GM21526 (cell line): ENCODE measurements at regions not wholly inside any gene's neighbourhood (a gene's known extent, or its start where the extent isn't known, plus 50 kb on each side); places are given as distances from the start of the nearest gene placed in this dataset.

Experiments
- ATAC-seq: cut with Tn5 transposase; IDR thresholded peaks from one replicate; pipeline ENCODE4 v1.9.1; 2021; ENCODE audit warnings: moderate library complexity; ENCODE audit not compliant: unreplicated experiment, low FRiP score

- no peak for ATAC-seq
These were observed 1761.8 kb downstream of the SUCLG1 start for GRCh38 chr2:82697231-82697630.

GRCh38 chr2:82694431-82694830 lies 1764.6 kb downstream of the SUCLG1 start:
- ATAC-seq = no peak

GRCh38 chr2:82690757-82691411 lies 1768.2 kb downstream of the SUCLG1 start:
- no peak for ATAC-seq

GRCh38 chr2:82675186-82675585 lies 1783.9 kb downstream of the SUCLG1 start:
- ATAC-seq = no peak

DNA sequence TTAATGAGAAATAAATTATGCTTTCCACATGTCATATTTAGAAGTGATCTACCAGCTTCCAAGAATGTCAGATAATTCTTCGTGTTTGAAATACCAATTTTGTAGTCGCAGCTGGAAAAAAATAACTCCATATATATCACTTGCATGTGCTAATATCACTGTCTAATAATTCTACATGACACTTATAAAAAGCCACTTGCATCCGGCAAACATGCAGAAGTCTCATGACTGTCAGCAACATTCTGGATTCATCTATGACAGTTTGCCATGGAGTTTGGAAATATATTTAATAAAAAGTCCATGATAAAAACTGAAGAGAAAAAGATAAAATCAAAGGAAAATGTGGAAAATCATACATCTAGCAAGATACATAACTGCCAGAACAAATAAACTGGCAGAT lies 1784.4 kb downstream of the SUCLG1 start:
- no peak for ATAC-seq

GRCh38 chr2:82667491-82667890 lies 1791.6 kb downstream of the SUCLG1 start:
- no peak for ATAC-seq

GRCh38 chr2:82665691-82666090 lies 1793.4 kb downstream of the SUCLG1 start:
- no peak for ATAC-seq

- no peak for ATAC-seq
These were observed 1802.0 kb downstream of the SUCLG1 start for GRCh38 chr2:82657106-82657505.

DNA sequence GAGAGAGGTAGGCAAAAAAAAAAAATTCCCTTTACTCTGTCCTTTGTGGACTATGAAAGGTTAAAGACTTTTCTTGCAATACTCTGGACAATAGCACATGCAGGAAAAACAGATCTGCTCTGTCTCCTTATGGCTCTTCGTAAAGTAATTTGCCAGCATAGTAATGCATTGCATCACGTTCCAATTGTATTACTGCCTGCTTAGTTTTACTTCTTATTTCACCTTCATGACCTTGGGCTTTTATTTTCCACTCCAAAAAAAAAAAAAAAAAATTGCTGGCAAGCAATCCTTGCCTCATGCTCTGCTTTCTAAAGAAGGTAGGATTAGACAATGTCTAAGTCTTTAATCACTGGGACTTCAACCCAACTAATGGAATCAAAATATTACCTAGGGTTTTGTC lies 1802.7 kb downstream of the SUCLG1 start:
- ATAC-seq = no peak

DNA sequence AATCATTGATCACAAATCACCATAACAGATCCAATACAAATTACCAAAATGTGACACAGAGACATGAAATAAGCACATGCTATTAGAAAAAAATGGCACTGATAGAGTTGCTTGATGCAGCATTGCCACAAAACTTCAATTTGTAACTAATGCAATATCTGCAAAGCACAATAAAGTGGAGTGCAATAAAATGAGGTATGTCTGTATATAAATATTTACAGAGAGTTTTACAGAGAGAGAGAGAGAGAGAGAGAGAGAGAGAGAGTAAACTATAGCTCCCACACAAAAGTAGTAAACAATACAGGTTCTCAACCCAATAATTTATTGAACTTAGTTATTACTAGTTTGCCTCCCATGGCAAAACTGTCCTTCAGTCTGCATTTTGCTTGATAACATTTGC lies 1807.0 kb downstream of the SUCLG1 start:
- ATAC-seq = no peak

- ATAC-seq = no peak
These were observed 1809.0 kb downstream of the SUCLG1 start for GRCh38 chr2:82650038-82650437.

DNA sequence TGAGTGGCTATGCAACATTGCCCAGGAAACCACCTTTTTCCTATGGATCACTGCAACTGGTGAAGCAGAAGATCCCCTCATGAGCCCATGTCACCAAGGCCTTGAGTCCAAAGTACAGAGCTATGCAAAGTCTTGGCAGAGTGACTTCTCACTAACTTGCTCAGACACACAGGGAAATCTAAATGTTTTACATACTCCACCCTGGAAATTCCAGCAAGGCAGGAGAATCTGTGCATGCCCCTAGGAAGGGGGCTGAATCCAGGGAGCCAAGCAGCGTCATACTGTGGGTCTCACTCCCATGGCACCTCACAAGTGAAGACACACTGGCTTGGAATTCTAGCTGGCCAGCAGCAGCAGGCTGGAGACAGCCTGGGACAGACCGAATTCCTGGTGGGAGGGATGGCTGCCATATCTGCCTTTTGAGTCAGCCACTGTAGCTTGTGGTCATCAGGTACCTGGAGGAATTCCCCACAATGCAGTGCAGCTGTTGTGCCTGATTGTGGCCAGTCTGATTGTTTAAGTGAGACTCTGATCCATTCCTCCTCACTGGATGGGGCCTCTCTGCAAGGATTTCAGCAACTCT lies 1817.4 kb downstream of the SUCLG1 start:
- no peak for ATAC-seq

GRCh38 chr2:82636402-82637020 lies 1822.6 kb downstream of the SUCLG1 start:
- ATAC-seq = no peak

- ATAC-seq = no peak
These were observed 1860.1 kb downstream of the SUCLG1 start for GRCh38 chr2:82599021-82599420.

GRCh38 chr2:82596581-82596980 lies 1862.5 kb downstream of the SUCLG1 start:
- no peak for ATAC-seq

- no peak for ATAC-seq
These were observed 1867.4 kb downstream of the SUCLG1 start for GRCh38 chr2:82591718-82592117.

DNA sequence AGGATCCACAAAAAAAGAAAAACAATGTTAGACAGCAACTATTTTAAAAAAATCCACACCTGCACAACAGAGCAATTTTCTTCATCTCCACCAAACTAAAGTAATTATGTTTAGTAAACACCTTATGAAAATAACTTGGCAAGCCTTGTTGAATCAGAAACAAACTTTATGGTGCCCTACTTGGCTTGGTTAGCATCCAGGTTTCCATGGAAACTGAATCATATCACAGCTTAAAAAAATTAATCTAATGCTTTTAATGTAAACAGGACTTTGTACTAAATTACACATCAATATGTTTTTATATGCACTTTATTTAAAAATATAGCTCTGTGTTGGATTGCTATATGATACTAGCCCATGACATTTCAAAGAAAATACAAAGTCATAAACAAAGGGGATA lies 1882.4 kb downstream of the SUCLG1 start:
- ATAC-seq = no peak

- no peak for ATAC-seq
These were observed 1919.8 kb downstream of the SUCLG1 start for GRCh38 chr2:82539280-82539621.

- ATAC-seq = no peak
These were observed 1920.3 kb downstream of the SUCLG1 start for GRCh38 chr2:82538590-82539279.

DNA sequence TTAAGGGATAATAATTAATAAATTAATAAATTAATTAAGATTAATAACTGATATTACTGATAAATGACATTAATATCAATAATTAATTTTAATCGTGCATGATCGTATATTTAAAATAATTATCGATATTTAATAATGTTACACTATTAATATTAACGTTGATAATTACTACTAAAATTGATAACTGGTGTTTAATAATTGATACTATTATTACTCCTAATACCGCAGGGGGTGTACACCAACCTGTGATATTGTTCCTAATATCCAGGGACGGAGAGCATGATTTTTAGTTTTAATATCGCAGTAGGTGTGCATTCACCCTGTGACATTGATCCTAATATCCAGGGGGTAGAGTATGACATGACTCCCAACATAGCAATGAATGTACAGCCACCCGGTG lies 1930.8 kb downstream of the SUCLG1 start:
- ATAC-seq = no peak

GRCh38 chr2:82527124-82527523 lies 1932.0 kb downstream of the SUCLG1 start:
- ATAC-seq = no peak

- ATAC-seq = no peak
These were observed 1932.8 kb downstream of the SUCLG1 start for GRCh38 chr2:82526277-82526676.
